NT2/D1 (cell line): ENCODE measurements at regions not wholly inside any gene's neighbourhood (a gene's known extent, or its start where the extent isn't known, plus 50 kb on each side); places are given as distances from the start of the nearest gene placed in this dataset.

Experiments
- DNase-seq: peaks from one replicate; pipeline ENCODE4 v3.0.0-alpha.2; 2011; ENCODE audit warnings: low read depth, low spot score
- H3K27me3 ChIP-seq: 2 replicates; pipeline ENCODE4 v1.6.0; 2011; ENCODE audit warnings: mild to moderate bottlenecking; ENCODE audit not compliant: insufficient read length, insufficient read depth
- H3K36me3 ChIP-seq: 2 replicates; pipeline ENCODE4 v1.6.1; 2011; ENCODE audit warnings: mild to moderate bottlenecking, low read length, mixed read lengths; ENCODE audit not compliant: insufficient read depth, insufficient read length
- H3K4me1 ChIP-seq: 2 replicates; pipeline ENCODE4 v1.5.1; 2011; ENCODE audit not compliant: insufficient read depth, insufficient read length
- H3K4me3 ChIP-seq: 2 replicates; pipeline ENCODE4 v1.5.1; 2011; ENCODE audit warnings: low read depth; ENCODE audit not compliant: insufficient read length
- H3K9ac ChIP-seq: 2 replicates; pipeline ENCODE4 v1.6.0; 2011; ENCODE audit warnings: low read depth; ENCODE audit not compliant: insufficient read length
- H3K9me3 ChIP-seq: 2 replicates; pipeline ENCODE4 v1.5.1; 2011; ENCODE audit warnings: mild to moderate bottlenecking, low read length; ENCODE audit not compliant: insufficient read depth
- SUZ12 ChIP-seq: IDR thresholded peaks from 2 replicates; pipeline ENCODE4 v1.6.1; 2011; ENCODE audit not compliant: insufficient read length, insufficient read depth; ENCODE audit errors: extremely low read depth
- YY1 ChIP-seq: IDR thresholded peaks from 2 replicates; pipeline ENCODE4 v1.6.1; 2011; ENCODE audit not compliant: insufficient read length, insufficient read depth
- ZNF274 ChIP-seq: IDR thresholded peaks from 2 replicates; pipeline ENCODE4 v1.6.1; 2011; ENCODE audit warnings: mild to moderate bottlenecking, low read depth, low read length

- H3K9ac ChIP-seq = no peak overlapping the region
Observed at GRCh38 chr14:89614009-89614691, 197.1 kb upstream of the FOXN3 start.

GRCh38 chr14:89613260-89614008, 196.4 kb upstream of the FOXN3 start:
- no peaks in the 10 kb centered on the region for H3K4me1 ChIP-seq
- DNase-seq = no peak
- TF ChIP-seq SUZ12 (no peak), YY1 (no peak), ZNF274 (no peak)
- H3K36me3 ChIP-seq = no peaks in the 10 kb centered on the region
- H3K27me3 ChIP-seq = no peaks in the 10 kb centered on the region
- no peaks in the 10 kb centered on the region for H3K9me3 ChIP-seq
- no peak overlapping the region for H3K9ac ChIP-seq
- H3K4me3 ChIP-seq = no peak overlapping the region

More at GRCh38 chr14:89614009-89614691, 197.1 kb upstream of the FOXN3 start:
- Histone ChIP-seq H3K4me3 (no peak overlapping the region), H3K36me3 (no peaks in the 10 kb centered on the region), H3K9me3 (no peaks in the 10 kb centered on the region), H3K4me1 (no peaks in the 10 kb centered on the region), H3K27me3 (no peaks in the 10 kb centered on the region)
- DNase-seq = no peak
- TF ChIP-seq SUZ12 = no peak
- TF ChIP-seq YY1 = no peak
- no peak for TF ChIP-seq ZNF274

GRCh38 chr14:89609500-89610100, 192.6 kb upstream of the FOXN3 start:
- Histone ChIP-seq H3K9me3 (no peaks in the 10 kb centered on the region), H3K9ac (no peak overlapping the region), H3K4me1 (no peaks in the 10 kb centered on the region), H3K4me3 (no peak overlapping the region), H3K36me3 (no peaks in the 10 kb centered on the region), H3K27me3 (no peaks in the 10 kb centered on the region)
- TF ChIP-seq YY1 (no peak), SUZ12 (no peak), ZNF274 (no peak)
- DNase-seq = no peak

- H3K4me3 ChIP-seq = no peak overlapping the region
- no peak for DNase-seq
Observed at GRCh38 chr14:89607453-89607852, 190.4 kb upstream of the FOXN3 start.

GRCh38 chr14:89603938-89604480, 187.0 kb upstream of the FOXN3 start:
- no peak for TF ChIP-seq YY1
- no peak for TF ChIP-seq ZNF274
- TF ChIP-seq SUZ12 = no peak
- H3K27me3 ChIP-seq = no peaks in the 10 kb centered on the region
- no peak overlapping the region for H3K4me3 ChIP-seq
- DNase-seq = no peak
- H3K9me3 ChIP-seq = peaks cover 16% of the 10 kb centered on the region
- no peaks in the 10 kb centered on the region for H3K4me1 ChIP-seq
- H3K9ac ChIP-seq = no peak overlapping the region
- no peaks in the 10 kb centered on the region for H3K36me3 ChIP-seq

More at GRCh38 chr14:89607453-89607852, 190.4 kb upstream of the FOXN3 start:
- Histone ChIP-seq H3K4me1 (no peaks in the 10 kb centered on the region), H3K36me3 (no peaks in the 10 kb centered on the region), H3K9me3 (no peaks in the 10 kb centered on the region), H3K27me3 (no peaks in the 10 kb centered on the region), H3K9ac (no peak overlapping the region)
- TF ChIP-seq YY1 (no peak), SUZ12 (no peak), ZNF274 (no peak)

GRCh38 chr14:89600950-89601826, 184.2 kb upstream of the FOXN3 start:
- Histone ChIP-seq H3K27me3 (no peaks in the 10 kb centered on the region), H3K4me3 (no peak overlapping the region), H3K9ac (no peak overlapping the region), H3K9me3 (peaks cover 35% of the 10 kb centered on the region), H3K4me1 (no peaks in the 10 kb centered on the region), H3K36me3 (no peaks in the 10 kb centered on the region)
- DNase-seq = no peak
- TF ChIP-seq SUZ12 = no peak
- TF ChIP-seq YY1 = no peak
- TF ChIP-seq ZNF274 = no peak

- Histone ChIP-seq H3K36me3 (no peaks in the 10 kb centered on the region), H3K4me1 (no peaks in the 10 kb centered on the region), H3K27me3 (no peaks in the 10 kb centered on the region), H3K9me3 (peaks cover 35% of the 10 kb centered on the region), H3K9ac (no peak overlapping the region), H3K4me3 (no peak overlapping the region)
- no peak for TF ChIP-seq SUZ12
- no peak for TF ChIP-seq ZNF274
- no peak for TF ChIP-seq YY1
- DNase-seq = no peak
Observed at GRCh38 chr14:89600029-89600428, 183.0 kb upstream of the FOXN3 start.
